Endothelial cell (in vitro differentiated cells): ENCODE measurements at regions not wholly inside any gene's neighbourhood (a gene's known extent, or its start where the extent isn't known, plus 50 kb on each side); places are given as distances from the start of the nearest gene placed in this dataset.

Experiments
- DNase-seq: peaks from one replicate; pipeline ENCODE4 v3.0.0; 2021; ENCODE audit warnings: low spot score
- H3K27ac Mint-ChIP-seq: one replicate; pipeline ENCODE4 v1.8.0; 2021; ENCODE audit warnings: mixed read lengths, inconsistent platforms; ENCODE audit not compliant: unreplicated experiment
- H3K27me3 Mint-ChIP-seq: one replicate; pipeline ENCODE4 v1.8.0; 2021; ENCODE audit warnings: mild to moderate bottlenecking, moderate library complexity, mixed read lengths, inconsistent platforms; ENCODE audit not compliant: unreplicated experiment
- H3K36me3 Mint-ChIP-seq: one replicate; pipeline ENCODE4 v1.8.0; 2021; ENCODE audit warnings: mild to moderate bottlenecking, low read depth, mixed read lengths, inconsistent platforms; ENCODE audit not compliant: unreplicated experiment
- H3K4me1 Mint-ChIP-seq: one replicate; pipeline ENCODE4 v1.8.0; 2021; ENCODE audit warnings: mild to moderate bottlenecking, mixed read lengths, inconsistent platforms; ENCODE audit not compliant: unreplicated experiment
- H3K4me3 Mint-ChIP-seq: one replicate; pipeline ENCODE4 v1.8.0; 2021; ENCODE audit warnings: mild to moderate bottlenecking, mixed read lengths, inconsistent platforms; ENCODE audit not compliant: unreplicated experiment
- H3K9me3 Mint-ChIP-seq: one replicate; pipeline ENCODE4 v1.8.0; 2021; ENCODE audit warnings: mixed read lengths, inconsistent platforms; ENCODE audit not compliant: unreplicated experiment
- CTCF ChIP-seq: fragments of 200-600 bp; sonication (generic); IDR thresholded peaks from one replicate; pipeline ENCODE4 v1.5.0; 2021; ENCODE audit warnings: antibody characterized with exemption; ENCODE audit not compliant: unreplicated experiment

- Mint-ChIP-seq H3K4me1 (peaks cover 16% of the 10 kb centered on the region), H3K27me3 (peaks cover 4% of the 10 kb centered on the region), H3K4me3 (no peak overlapping the region), H3K36me3 (no peaks in the 10 kb centered on the region), H3K27ac (no peak overlapping the region), H3K9me3 (no peaks in the 10 kb centered on the region)
- TF ChIP-seq CTCF: no peak
- DNase-seq: no peak
Measured at GRCh38 chr14:71524320-71524982, 407.8 kb upstream of the RGS6 start.

GRCh38 chr14:71525663-71526221 lies 406.5 kb upstream of the RGS6 start:
- DNase-seq: no peak
- H3K9me3 Mint-ChIP-seq: no peaks in the 10 kb centered on the region
- peaks cover 4% of the 10 kb centered on the region for H3K27me3 Mint-ChIP-seq
- no peak for TF ChIP-seq CTCF
- peaks cover 15% of the 10 kb centered on the region for H3K4me1 Mint-ChIP-seq
- H3K36me3 Mint-ChIP-seq: no peaks in the 10 kb centered on the region
- no peak overlapping the region for H3K4me3 Mint-ChIP-seq
- H3K27ac Mint-ChIP-seq: peak overlapping the region; percentile 26

GRCh38 chr14:71526388-71526787 lies 405.8 kb upstream of the RGS6 start:
- Mint-ChIP-seq H3K27me3 (peaks cover 2% of the 10 kb centered on the region), H3K4me1 (peaks cover 9% of the 10 kb centered on the region), H3K4me3 (peak overlapping the region; percentile 33), H3K27ac (no peak overlapping the region), H3K9me3 (no peaks in the 10 kb centered on the region), H3K36me3 (no peaks in the 10 kb centered on the region)
- DNase-seq: no peak
- TF ChIP-seq CTCF: no peak

- no peak for TF ChIP-seq CTCF
- no peaks in the 10 kb centered on the region for H3K9me3 Mint-ChIP-seq
- no peaks in the 10 kb centered on the region for H3K27me3 Mint-ChIP-seq
Measured at GRCh38 chr14:71527838-71528237, 404.4 kb upstream of the RGS6 start.

GRCh38 chr14:71529848-71530247 lies 402.4 kb upstream of the RGS6 start:
- H3K27ac Mint-ChIP-seq: no peak overlapping the region
- no peak for TF ChIP-seq CTCF
- H3K27me3 Mint-ChIP-seq: no peaks in the 10 kb centered on the region
- H3K9me3 Mint-ChIP-seq: no peaks in the 10 kb centered on the region
- H3K4me3 Mint-ChIP-seq: no peak overlapping the region
- peaks cover 11% of the 10 kb centered on the region for H3K4me1 Mint-ChIP-seq
- no peaks in the 10 kb centered on the region for H3K36me3 Mint-ChIP-seq
- no peak for DNase-seq

More at GRCh38 chr14:71527838-71528237, 404.4 kb upstream of the RGS6 start:
- no peak for DNase-seq
- Mint-ChIP-seq H3K4me1 (peaks cover 9% of the 10 kb centered on the region), H3K36me3 (no peaks in the 10 kb centered on the region), H3K27ac (no peak overlapping the region), H3K4me3 (no peak overlapping the region)
